D341Med (cell line): ENCODE measurements at regions not wholly inside any gene's neighbourhood (a gene's known extent, or its start where the extent isn't known, plus 50 kb on each side); places are given as distances from the start of the nearest gene placed in this dataset.

Experiments used
- DNase-seq: peaks from one replicate; pipeline ENCODE4 v3.0.0; 2012; ENCODE audit warnings: low spot score

DNA sequence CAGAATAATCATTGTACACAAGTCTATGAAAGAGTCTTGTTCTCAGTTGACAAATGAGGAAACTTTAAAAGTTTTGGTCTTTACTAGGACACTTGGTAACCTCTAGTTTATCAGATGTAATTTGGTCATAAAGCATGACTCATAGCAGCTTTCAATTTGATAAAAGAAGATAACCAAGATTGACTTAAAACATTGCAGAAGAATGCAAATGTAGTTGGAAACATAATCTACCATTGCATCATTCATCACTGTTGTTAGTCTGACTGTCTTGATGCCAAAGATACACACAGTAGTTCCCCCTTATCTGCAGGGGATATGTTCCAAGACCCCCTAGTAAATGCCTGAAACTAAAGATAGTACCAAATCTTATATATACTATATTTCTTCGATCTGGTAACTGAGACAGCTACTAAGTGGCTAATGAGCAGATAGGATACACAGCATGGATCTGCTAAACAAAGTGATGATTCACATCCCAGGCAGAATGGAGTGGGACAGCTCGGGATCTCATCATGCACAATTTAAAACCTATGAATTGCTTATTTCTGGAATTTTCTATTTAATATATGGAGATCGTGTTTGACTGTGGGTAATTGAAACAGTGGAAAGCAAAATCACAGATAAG lies 131.4 kb upstream of the CCDC68 start:
- DNase-seq: no peak

DNA sequence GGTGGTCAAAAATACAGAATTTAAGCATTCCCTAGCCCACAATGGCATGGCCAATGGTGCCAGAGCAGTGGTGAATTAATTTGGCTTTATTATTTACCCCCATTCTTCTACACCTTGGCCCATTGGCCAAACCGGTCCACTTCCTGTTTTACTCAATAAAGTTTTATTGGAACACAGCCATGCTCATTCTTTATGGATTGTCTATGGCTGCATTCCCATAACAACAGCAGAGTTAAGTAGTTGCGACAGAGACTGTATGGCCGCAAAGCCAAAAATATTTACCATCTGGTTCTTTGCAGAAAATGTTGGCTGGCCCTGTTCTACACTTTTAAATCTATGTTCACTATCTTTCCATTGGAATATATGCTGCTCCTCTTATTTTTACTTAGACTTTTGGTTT lies 130.3 kb upstream of the CCDC68 start:
- DNase-seq: no peak

DNA sequence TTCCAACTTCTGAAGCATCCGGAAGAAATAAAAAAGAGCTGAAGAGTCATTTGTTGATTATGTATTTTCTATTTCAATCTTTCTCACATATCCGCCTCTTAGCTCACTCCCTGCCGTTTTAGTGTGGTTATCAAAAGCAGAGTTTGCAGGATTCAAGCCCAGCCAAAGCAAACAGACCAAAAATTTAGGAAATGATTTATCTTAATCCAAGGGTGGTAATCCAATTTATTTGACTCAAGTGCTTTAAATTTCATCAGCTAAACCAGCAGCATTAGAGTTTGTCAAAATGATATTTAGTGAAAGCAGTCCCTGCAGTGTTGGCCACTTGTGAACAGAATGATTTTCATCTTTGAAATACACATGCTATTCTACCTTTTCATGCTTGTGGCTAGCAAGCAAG lies 129.3 kb upstream of the CCDC68 start:
- no peak for DNase-seq

DNA sequence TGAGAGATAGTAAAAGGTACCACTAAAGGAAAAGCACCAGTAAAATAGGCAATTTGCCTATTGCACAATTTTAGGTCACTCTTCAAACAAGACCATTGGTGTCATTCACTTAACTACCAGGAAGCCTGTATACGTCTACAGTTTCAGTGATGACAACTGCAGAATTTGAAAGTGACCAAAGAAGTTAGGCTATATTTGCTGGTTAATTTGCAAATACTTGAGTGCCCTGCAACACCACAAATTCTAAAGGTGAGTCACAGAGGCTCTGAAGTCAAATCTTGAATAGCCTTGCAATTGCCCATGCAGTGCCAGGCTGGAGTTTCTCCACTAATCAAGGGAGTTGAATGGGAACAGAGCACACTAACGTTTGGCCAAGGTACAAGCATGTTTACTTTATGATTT lies 128.7 kb upstream of the CCDC68 start:
- no peak for DNase-seq

DNA sequence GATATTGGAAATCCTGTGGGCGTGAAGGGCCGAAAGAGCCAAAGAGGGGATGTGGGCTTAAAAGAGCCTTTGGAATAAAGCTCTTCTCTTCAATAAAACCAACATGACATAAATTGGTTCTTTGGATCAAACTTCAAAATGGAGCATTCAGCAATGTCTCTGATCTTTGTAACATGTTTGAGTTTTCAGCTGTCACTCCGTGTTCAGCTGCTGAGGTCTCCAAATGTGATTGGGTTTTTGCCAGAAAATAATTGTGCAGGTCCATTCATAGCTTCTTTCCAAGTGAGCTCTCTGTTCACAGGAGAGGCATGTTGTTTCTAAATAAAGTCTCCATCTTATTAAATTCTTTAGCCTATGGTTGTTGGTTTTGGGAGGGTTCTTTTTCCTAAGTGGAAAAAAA lies 127.6 kb upstream of the CCDC68 start:
- no peak for DNase-seq

DNA sequence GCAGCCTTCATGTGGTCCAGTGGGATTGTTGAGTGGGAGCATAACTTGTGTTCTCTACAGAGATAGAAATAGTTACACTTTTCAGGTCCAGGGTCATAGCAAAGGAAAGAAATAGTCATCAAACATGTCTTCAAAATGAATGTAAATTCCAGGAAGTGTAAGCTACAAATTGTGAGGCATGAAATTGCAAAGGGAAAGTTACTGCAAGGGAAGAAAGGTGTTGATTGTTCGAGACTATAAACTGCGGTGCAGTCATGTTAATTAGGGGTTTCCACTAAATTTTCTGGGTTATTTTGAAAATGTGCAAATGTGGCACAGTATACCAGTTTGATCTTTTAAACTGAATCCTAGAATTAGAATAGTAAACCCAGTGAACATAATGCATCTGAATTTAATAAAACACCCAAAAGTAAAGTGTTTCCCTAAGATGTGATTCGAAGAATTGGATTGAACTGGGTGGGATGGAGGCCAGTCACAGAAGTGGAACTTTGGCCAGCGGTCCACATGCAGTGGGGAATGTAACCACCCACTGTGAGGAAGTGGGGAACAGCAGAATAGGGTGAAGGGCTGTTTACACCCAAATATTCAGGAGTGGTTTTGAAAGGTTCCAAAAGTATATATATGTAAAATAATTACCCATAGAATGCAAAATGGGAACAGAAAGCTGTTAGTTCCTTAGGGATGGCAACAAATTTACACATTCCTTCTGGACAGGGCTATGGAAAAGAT lies 126.5 kb upstream of the CCDC68 start:
- DNase-seq: no peak

DNA sequence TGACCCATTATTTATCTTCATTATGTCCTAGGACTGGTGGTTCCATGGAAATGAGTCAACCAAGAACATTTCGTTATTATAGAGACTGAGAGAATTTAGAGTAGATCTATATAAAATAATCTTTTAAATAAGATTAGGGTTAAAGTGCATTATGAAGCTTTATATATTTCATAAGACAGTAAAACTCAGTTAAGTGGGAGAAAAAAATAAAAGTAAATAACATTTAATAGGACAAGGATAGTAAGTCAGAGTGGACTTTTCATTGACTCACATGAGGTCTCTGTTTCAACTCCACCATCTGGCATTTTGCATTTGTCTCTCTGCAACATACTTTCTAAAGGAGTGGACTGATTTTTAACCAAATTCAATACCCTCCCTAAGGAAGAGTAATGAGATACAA lies 125.3 kb upstream of the CCDC68 start:
- DNase-seq: no peak

DNA sequence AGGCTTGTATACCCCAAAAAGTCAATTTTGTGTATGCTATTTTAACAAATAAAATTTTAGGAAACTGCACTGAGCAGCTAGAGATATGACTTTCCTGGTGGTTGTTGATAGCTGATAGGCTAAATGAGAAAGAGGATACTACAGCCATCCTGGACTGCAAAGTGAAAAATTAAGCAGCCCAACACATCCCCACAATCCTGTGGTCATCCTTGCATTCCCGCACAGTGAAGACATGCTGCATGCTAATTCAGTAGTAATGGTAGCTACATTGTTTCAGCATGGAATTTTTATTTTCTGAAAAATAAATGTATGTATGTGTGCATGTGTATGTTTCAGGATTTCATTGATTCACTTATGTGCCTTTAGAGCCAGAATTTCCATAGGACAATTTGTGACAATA lies 124.2 kb upstream of the CCDC68 start:
- DNase-seq: no peak

DNA sequence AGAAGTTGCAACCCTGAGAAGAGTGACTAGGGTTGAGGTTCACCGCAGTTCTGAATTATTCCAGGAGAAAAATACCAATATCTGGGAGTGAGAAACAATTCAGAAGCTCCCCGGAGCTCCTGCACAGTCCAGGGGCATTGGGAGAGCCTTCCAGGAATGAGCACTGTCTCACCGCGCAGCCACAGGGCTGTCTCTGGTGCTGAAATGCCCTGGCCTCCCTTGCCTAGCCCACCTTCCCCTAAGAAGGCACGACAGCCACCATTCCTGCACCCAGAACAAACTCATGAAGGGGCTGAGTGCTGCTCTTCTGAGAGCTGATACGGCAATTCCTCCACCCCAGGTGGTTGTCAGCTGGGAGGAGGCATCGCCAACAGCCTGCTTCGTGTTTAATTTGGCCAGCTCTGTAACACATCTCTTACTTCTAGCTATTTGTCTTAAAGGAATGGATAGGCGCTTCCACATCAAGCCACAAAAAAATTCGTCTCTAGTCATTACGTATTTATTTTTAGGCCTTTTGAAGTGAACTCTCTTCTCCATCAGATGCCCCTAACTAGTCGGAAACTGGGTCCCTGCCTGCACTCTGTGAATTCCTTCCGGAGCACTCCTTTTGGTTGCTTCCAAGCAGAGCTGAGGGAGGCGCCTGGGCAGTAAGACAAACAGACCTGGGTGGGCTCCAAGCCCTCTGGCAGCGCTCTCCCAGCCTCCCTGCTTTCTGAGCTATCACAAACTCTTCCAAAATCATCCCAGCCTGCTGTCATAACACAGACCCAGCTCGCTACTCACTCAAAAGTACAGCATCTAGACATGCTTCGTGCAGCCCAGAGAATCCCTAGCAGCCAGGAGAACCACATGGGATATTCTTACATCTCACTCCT lies 120.5 kb upstream of the CCDC68 start:
- no peak for DNase-seq

DNA sequence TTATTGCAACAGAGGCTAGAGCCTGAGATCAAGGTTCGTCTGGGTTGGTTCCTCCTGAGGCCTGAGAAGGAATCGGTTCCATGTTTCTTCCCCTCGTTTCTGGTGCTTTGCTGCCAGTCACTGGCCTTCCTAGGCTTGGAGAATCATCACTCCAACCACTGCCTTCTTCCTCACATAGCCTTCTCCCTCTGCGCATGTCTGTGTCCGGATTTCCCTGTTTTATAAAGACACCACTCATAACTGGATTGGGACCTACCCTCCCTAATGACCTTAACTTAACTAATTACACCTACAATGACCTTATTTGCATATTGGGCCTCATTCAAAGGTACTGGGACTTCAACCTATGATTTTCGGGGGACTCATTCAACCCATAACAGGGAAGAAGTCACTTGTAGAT lies 119.8 kb upstream of the CCDC68 start:
- no peak for DNase-seq

DNA sequence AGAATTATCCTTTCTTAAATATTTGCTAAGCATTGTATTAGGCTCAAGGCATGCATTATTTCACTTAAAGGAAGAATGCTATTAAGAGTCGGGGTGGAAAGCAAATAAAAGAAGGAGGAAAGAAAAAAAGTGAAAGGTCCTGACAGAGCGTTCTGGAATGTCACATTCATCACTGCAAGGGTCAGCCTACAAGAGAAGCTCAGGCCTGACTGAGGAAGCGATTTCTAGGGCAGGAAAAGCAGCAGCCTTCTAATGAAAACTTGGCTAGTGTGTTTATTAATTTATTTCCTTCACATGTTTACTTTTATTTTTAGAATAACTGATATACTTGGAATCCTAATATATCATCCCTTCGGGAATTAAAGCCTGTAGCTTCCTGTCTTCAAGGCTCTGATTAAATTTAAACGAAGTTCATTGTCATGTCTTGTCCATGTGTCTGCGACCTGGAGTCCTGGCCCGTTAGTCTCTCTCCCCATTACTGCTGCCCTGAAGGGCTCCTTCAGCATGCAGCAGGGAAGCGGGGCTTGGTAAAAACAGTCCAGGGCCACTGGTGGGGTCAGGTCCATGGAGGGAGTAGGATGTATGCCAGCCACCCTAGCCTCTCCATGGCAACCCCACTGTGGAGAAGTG lies 119.2 kb upstream of the CCDC68 start:
- DNase-seq: no peak

DNA sequence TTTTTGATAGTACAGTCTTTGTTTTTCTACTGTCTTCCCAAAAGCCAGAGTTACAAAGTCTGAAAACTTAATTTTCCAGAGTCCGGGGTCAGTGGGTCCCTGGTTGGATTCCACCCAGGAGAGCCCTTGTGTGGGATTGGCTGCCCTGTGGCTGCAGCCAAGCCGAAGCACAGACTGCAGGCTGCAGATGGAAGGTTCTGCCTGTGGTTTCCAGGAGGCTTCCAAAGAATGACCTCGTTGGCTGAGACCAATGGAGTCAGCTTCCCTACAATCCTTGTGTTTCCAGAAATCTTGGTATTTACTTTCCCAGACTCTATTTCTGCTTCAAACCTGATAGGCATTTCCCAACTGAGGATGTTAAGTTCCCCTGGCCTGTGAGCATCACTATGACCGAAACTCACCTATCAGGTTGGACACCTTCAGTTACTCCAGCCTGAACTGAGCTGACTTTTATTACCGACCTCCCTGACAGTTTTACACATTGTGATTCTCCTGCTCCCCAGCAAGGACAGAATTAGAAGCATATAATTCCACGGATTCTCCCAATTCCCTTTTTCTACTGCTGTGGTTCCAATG lies 117.5 kb upstream of the CCDC68 start:
- no peak for DNase-seq

DNA sequence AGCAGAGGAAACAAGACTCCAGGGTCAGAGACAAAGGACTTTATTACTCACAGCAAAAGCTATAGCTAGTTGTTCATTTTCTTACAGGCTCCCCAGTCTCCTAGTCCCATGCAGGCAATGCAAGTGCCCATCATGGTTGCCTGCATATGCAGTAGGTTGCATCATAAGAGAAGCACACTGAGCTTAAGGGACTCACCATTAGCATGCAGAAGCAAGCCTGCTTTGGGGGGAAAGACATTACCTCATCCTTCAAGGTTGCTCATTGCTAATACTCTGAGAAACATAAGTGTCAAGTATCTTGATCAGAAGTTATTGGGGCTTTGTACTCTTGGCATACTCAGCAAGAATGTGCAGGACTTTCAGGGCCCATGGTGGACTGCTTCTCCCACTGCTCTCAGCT lies 114.6 kb upstream of the CCDC68 start:
- no peak for DNase-seq

DNA sequence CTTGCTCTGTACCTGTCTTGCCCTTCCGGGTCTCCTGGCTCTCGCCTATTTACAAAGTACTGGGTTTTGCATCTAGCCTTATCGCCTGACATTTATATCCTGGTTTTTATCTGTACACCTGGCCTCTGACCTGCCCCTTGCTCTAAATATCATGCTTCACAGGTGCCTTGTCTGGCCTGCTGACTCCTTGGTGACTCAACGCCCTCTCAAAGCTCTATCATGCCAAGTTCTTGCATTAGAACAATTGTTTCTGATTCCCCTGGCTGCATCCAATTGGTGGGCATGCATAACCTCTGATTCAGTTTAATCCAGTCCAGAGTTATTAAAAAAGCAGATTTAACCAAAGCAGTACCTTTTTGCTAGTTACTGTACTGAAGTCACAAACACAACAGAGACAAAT lies 113.9 kb upstream of the CCDC68 start:
- DNase-seq: no peak

DNA sequence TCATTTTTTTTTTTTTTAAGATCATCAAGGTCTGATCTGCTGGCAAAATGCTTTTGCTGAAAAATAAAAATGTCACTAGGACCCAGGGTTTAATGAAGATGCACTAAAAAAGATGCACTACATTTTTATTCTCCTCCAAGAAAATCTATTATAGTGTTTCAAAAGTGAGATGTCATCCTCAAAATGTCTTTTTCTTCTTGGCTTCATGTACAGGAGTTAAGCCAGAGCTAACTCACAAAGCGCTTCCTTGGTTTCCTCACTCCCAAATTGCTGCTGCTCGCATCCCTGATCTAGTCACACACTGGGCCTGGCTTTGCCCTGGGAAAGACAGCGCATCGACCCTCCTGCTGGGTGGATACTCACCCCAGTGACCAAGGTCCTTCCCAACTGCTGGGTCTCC lies 113.4 kb upstream of the CCDC68 start:
- no peak for DNase-seq

DNA sequence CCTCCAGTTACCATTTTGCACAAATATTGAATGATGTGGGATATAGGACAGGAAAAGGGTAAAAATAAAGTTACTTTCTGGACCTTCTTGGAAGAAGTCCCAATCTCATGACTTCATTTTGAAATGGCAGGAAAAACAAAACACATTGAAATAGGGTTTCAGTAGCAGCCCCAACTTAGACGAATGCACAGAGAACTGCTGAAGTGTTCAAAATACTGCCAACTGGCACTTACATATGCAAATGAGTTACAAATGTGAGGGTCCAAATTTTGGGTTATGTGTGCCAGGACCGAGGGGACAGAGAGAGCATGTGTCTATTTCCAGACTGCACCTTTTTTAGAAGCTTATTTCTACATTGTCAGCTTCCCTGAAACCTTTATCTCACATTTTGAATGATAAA lies 112.9 kb upstream of the CCDC68 start:
- DNase-seq: no peak

DNA sequence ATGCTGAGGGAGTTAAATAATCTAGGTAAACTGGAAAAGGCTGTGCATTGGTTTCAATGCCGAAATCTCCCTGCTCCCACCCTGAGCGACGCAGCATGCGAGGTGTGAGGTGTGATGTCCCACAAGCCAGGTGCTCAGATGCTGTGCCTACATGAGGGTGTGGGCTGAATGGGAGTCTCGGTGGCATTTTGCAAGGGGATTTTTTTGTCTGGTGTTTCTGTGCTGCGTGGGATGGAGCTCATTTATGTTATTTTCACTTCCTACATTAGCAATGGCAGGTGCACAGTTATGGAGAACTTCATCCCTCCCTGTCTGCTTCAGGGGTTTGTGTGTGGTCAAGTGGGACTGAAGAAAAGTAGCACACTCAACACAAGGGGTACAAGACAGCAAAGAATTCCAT lies 110.2 kb upstream of the CCDC68 start:
- no peak for DNase-seq

DNA sequence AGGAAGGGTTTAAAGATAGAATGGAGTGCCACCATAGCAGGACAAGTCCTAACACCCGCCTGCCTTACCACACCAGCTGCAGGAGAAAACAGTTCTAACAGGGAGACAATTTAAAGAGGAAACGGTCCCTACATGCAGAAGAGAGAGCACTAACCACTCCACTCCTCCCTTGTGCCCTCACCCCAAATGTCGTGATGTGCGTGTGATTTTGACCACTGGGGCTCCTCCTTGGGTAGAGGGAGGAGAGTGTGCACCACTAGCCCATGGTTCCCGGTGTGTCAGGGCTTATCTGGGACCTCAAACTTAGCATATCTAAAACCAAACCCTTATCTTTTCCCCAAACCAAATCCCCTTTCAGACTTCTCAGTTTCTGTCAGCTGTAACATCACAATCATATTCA lies 105.5 kb upstream of the CCDC68 start:
- no peak for DNase-seq

DNA sequence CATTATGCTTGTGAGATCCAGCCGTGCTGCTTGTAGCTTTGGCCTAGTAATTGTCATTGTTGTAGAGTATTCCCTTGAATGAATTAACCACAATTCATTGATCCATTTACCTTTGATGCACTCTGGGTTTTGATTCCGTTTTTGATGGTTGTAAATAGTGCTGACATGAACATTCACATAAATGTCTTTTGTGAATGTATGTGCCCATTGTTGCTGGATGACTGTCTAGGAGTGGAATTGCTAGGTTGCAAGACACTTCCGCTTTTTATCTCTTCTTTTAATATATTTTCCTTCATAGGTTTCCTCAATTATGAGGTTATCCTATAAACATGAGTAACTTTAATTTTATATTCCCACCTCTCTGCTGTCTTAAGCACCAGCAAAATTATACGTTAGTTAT lies 104.8 kb upstream of the CCDC68 start:
- DNase-seq: no peak

DNA sequence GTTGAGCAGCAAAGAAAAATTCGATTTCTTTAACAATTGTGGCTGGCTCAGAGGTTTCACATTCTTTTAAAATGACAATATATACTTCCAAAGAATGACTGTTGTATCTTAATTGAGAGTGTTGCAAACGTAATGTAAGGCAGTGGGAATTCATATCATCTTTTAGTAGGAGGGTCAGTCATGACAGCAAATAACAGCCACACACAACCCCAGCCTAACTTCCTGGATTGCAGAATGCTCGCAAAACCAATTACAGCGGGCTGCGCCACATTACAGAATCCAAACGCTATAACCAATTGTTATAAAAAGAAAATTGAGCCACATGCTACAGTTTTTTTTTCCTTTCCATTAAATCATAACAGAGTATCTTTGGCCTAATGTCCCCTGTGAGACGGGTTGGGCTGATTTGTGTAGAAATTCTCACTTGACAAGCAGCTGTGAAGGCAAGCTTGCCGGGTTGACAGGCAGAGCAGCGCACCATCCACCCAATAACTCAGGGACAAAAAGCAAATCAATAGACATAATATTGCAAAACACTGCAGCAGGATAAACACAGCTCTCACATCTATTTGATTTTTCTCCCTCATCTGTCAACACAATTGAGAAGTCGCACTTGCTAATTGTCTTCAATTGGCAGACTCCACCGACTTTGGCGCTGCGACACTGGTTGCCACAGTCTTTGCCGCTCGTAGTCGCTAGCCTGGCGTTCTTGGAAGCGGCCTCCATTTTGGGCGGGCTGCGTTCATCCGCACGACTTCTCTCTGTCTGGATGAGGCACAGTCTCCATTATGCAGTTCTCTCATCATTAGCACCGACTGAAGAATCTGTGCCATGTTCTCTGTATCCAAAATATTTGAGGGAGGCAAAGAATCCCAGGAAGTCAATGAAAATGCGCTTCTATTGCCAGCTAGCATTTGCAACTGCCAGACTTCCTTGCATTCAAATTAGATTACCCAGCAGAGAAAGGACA lies 95.0 kb upstream of the CCDC68 start:
- DNase-seq: no peak

DNA sequence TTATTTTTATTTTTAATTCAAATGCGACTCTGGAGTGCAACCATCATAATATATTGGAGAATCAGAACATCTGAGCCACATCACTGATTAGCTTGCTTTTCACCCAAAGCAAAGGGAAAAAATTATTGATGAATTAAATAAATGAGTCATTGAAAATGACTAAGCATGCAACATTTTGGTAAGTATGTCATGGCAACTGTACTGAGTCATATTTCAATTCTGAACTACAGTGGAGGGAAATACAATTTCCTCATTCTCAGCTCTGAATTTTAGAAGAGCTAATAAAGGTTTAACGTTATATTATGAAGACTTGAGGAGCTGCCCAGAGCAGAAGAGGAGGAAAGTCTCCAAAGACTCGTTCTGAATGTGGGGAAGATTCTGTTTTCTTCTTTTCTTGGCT lies 89.6 kb upstream of the CCDC68 start:
- no peak for DNase-seq
